CD4-positive, alpha-beta T cell treated with Interleukin-2 at 100 ng/mL for 4 hours (primary cell): ENCODE measurements at regions not wholly inside any gene's neighbourhood (a gene's known extent, or its start where the extent isn't known, plus 50 kb on each side); places are given as distances from the start of the nearest gene placed in this dataset.
"Not testable (repeated sequence)": the region's sequence is repeated elsewhere in the genome, so short reads cannot be mapped to it uniquely, and the experiment has no call there.

Experiments used
- DNase-seq: peaks from one replicate; pipeline ENCODE4 v3.0.0-alpha.2; 2020; ENCODE audit warnings: low spot score

DNA sequence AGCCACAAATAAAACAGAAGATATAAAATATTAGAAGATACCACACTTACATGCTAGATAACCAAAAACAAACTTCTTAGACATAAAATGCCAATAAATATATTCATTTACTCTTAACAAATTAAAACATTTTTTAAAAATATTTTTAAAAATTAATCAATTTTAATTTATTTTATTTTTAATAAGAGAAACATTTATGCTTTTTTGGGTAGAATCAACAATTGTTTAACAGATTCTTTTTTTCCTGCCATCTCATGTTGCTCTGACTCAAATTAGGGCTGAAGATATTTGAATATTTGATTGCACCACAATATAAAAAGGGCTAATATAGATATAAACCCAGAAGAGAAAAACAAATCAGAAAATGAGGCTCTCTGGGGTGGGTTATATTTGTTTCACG, 172.6 kb downstream of the GOLGA6L6 start:
- DNase-seq: no peak

DNA sequence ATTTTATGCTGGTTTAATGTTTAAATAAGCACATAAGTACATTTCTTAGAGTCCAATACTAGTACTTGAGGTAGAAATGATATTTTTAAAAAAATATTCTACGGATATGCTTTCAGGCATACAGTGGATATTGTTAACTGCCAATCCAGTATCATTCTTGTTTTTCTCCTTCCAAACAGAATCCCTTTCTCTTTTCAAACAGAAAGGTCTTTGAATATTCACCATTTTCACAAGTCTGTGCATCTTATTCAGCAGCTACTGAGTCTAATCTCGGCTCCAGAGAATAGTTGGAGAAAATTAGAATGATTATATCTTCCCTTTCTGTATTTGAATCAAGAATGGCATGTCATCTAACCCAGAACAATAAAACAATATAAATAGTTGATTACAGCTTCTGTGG, 174.5 kb downstream of the GOLGA6L6 start:
- no peak for DNase-seq

- DNase-seq: not testable (repeated sequence)
These were observed 178.0 kb downstream of the GOLGA6L6 start for GRCh38 chr15:20363591-20363990.

GRCh38 chr15:20361091-20361490, 180.5 kb downstream of the GOLGA6L6 start:
- DNase-seq: no peak

GRCh38 chr15:20358779-20359414, 182.7 kb downstream of the GOLGA6L6 start:
- DNase-seq: no peak

DNA sequence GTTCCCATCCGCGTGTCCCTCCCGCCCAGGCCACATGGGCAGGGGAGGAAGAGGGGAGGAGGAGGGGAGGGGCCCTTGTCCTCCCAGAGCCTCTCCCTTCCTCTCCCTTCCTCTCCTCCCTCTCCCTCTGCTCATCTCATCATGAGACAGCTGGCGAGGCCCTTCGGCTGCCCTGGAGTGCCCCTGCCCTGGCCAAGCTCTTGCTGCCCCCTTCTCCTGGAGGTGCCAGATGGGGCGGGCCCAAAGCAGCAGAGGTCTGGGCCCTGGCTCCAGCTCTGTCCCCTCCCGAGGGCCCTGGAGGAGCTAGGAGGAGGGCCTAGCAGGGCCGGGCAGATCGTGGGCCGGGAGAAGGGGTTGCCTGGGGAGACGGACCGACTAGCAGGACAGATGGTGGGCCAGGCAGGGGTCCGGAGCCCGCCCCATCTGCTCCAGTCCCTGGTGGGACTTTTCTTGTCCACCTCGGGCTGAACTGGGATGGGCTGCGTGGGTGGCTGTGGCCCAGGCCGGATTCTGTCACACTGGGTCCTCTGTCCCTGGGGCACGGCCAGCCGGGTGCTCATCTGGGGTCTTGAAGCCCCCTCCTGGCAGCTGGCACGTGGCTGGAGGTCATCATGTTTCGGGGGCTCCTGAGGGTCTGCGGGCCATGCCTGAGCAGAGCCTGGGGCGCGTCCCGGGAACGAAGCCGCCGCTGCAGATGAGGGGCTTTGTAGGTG, 183.4 kb downstream of the GOLGA6L6 start:
- no peak for DNase-seq

GRCh38 chr15:20357481-20358065, 184.0 kb downstream of the GOLGA6L6 start:
- DNase-seq: no peak

GRCh38 chr15:20356911-20357480, 184.6 kb downstream of the GOLGA6L6 start:
- no peak for DNase-seq

- peak; percentile 78 for DNase-seq
These were observed 185.1 kb downstream of the GOLGA6L6 start for GRCh38 chr15:20356444-20356910.

DNA sequence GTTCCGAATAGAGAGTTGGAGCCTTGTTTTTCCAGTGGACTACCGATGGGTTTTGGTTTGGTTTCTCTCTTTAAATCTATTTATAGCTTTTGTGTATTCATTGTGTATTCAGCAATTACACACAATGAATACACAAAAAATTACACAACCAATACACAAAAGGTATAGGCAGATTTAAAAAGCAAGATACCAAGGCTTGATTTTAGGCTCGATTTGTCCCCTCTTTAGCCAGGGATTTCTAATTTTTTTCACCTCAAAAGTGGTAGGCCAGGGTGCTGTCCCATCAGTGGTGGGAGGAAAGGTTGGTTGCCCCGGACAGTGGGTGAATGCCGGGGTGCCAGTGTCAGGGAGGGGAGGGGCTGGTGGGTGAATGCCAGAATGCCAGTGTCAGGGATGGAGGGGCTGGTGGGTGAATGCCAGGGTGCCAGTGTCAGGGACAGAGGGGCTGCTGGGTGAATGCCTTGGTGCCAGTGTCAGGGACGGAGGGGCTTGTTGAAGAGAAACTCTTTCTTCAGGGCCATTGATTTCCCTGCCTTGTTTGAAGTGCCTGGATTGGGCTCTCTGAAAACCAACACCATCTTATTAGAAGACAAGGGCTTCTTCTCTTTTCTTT, 186.2 kb downstream of the GOLGA6L6 start:
- no peak for DNase-seq

DNA sequence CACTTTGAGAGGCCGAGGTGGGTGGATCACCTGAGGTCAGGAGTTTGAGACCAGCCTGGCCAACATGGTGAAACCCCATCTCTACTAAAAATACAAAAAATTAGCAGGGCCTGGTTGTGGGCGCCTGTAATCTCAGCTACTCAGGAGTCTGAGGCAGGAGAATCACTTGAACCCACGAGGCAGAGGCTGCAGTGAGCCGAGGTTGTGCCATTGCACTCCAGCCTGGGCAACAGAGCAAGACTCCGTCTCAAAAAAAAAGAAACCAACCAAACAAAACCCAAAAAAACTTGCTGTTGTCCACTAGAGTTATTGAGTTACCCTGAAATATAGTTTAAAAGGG, 186.7 kb downstream of the GOLGA6L6 start:
- not testable (repeated sequence) for DNase-seq

DNA sequence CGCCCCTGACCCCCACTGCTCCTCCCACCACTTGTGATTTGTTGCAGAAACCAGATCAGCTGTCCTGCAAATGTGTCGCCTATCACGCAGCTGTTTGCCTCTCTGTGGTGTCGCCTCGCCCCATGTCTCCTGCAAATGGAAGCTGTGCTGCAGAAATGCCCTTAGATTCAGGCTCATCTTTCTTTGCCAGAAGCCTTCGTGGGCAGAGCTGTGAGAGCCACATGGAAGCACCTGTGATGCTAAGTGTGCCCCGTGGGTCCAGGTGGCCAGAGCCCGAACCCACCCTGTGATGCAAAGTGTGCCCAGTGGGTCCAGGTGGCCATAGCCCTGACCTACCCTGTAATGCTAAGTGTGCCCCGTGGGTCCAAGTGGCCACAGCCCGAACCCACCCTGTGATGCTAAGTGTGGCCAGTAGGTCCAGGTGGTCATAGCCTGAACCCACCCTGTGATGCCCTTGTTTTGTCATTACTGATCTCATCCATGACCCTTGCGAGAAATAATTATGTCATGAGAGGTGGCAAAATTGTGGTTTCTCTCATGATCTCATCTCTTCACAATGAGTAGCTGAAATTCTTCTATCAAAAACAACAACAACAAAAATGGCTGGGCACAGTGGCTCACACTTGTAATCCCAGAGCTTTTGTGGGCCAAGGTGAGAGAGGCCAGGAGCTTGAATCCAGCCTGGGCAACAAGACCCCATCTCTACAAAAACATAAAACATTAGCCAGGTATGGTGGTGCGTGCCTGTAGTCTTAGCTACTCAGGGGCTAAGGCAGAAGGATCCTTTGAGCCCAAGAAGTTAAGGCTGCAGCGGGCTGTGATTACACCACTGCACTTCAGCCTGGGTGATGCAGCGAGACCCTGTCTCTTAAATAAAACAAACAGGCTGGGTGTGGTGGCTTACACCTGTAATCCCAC, 187.4 kb downstream of the GOLGA6L6 start:
- DNase-seq: no peak

- no peak for DNase-seq
These were observed 189.1 kb downstream of the GOLGA6L6 start for GRCh38 chr15:20352241-20353200.

DNA sequence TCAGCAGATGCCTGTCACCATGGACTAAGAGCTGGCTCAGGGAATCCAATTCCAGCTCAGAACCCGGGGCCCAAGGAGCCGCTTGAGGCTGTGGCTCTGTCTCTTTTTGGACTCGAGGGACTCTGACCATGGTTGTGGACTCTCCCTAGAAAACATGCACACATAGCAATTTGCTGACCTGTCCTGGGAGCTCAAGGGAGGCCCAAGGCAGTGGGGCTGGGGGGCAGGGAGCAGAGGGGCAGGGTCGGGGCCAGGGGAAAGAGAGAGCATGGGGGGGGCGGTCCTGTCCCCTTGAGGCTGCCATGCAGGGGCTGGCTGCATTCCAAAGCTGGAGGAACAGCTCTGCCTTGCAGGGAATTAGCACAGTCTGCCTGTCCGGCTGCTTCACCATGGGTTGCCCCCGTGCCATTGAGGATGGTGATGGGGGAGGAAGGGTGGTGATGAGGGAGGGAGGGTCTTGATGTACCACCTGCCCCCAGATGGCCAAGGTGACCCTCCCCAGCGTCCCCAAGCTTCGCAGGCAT, 190.1 kb downstream of the GOLGA6L6 start:
- no peak for DNase-seq

DNA sequence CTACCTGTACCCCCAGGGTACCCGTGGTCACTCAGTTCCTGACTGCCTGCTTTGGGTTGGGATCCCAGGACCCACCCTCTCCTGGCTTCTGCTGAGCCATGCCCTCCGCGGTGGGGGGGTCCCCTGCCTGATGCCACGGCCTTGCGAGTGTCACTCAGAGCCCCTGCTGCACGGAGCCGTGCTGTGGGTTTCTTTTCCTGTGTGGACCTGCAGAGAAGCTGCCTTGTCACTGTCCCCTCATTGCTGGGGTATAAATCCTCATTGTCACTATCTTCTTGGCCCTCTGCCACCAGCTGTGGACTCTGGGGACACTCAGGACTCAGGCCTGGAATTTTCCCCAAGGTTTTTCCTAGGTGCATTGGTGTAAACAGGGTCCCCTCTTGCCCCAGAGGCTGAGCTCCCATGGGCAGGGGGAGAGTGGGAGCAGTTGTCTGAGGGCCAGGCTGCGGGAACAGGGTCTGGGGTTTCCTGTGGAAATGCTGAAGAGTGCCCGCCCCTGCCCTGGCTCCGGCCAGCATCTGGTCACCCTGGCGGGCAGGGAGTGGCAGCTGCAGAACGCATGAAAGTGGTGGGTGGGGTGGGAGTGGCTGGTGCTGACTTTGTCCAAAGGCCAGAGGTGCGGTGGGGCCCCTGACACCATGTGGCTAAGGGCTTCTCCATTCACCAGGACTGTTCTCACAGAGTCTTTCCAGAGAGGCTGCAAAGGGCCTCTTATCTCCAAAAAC, 191.7 kb downstream of the GOLGA6L6 start:
- no peak for DNase-seq

DNA sequence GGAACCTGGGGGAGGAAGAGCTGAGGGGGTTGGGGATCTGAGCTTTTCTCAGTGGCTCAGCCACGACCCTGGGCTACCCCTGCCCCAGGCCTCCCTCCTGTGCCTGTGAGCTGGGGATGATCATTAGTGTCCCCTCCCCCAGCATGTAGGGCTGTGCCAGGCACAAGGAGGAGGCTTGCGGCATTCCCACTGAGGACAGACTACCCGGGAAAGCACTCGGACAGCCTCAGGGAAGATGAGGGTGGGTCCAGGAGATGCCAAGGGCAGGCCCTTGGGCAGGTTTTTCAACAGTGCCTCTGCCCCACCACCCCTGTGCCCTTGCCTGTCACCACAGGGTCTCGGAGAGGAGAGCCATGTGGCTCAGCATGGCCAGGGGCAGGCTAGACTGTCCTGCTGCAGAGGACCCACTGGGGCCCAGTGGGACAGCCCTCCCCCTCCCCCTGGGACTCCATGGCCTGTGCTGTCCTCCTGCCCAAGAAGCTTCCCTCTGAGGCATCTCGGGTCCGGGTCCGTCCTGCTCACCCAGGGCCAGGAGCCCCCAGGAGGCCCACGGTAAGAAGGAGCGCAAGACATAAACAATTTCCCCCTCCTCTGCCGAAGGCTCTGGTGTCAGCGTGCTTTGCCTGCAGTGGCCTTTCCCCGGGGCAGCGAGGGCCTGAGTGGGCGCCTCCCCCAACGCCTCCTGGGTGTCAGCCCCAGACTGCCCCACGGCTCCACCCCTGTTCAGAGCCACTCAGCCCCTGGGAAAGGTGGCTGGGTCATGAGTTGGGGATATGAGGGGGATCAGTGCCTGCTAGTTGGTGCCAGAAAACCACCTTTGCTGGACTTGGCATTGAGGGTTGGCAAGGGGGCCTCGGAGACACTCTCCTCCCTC, 192.5 kb downstream of the GOLGA6L6 start:
- no peak for DNase-seq

GRCh38 chr15:20348291-20348899, 193.2 kb downstream of the GOLGA6L6 start:
- no peak for DNase-seq
